Lower leg skin (tissue), 3 donors: ENCODE measurements at regions not wholly inside any gene's neighbourhood (a gene's known extent, or its start where the extent isn't known, plus 50 kb on each side); places are given as distances from the start of the nearest gene placed in this dataset.

ENCODE experiments used
- CTCF ChIP-seq, 3 donors: fragments of 450-650 bp; IDR thresholded peaks; one replicate each; pipeline ENCODE4 v1.5.1; 2016; ENCODE audit warnings: antibody characterized with exemption in 3 of 3, mild to moderate bottlenecking in 3 of 3, moderate library complexity in 2 of 3
- POLR2A ChIP-seq, 2 donors: fragments of 450-650 bp; IDR thresholded peaks; one replicate each; pipeline ENCODE4 v1.6.1; 2016 to 2017; ENCODE audit warnings: antibody characterized with exemption in 2 of 2, mild to moderate bottlenecking in 1 of 2, moderate library complexity in 1 of 2

- TF ChIP-seq CTCF (IDR thresholded peaks at IDR 0.05) (no peak), POLR2A (IDR thresholded peaks at IDR 0.05) (no peak)
Observed at GRCh38 chr3:31185062-31185357, 290.5 kb upstream of the GADL1 start.
